MM.1S (cell line): ENCODE measurements at regions not wholly inside any gene's neighbourhood (a gene's known extent, or its start where the extent isn't known, plus 50 kb on each side); places are given as distances from the start of the nearest gene placed in this dataset.

Experiments
- DNase-seq: peaks from one replicate; pipeline ENCODE4 v3.0.0-alpha.2; 2015
- H2AFZ ChIP-seq: fragments of 300-600 bp; sonication (generic); 2 replicates; pipeline ENCODE4 v1.6.0; 2016; ENCODE audit warnings: antibody characterized with exemption, low read length
- H3F3A ChIP-seq: fragments of 300-600 bp; sonication (generic); 2 replicates; pipeline ENCODE4 v1.6.1; 2016; ENCODE audit warnings: mild to moderate bottlenecking, antibody characterized with exemption, low read length, moderate library complexity, mixed read lengths; ENCODE audit not compliant: insufficient read depth
- H3K27ac ChIP-seq: fragments of 300-600 bp; sonication (generic); 2 replicates; pipeline ENCODE4 v1.5.1; 2016; ENCODE audit warnings: mild to moderate bottlenecking, low read length
- H3K27me3 ChIP-seq: fragments of 300-600 bp; sonication (generic); replicated peaks from 2 replicates; pipeline ENCODE4 v1.6.0; 2016; ENCODE audit warnings: low read length; ENCODE audit not compliant: insufficient read depth
- H3K36me3 ChIP-seq: fragments of 300-600 bp; sonication (generic); replicated peaks from 2 replicates; pipeline ENCODE4 v1.6.1; 2016; ENCODE audit warnings: mild to moderate bottlenecking, low read length, mixed read lengths; ENCODE audit not compliant: insufficient read depth
- H3K4me1 ChIP-seq: fragments of 300-600 bp; sonication (generic); 2 replicates; pipeline ENCODE4 v1.6.1; 2016; ENCODE audit warnings: low read length, mixed read lengths
- H3K4me2 ChIP-seq: fragments of 300-600 bp; sonication (generic); 2 replicates; pipeline ENCODE4 v1.6.0; 2016; ENCODE audit warnings: low read depth, low read length
- H3K4me3 ChIP-seq: fragments of 300-600 bp; sonication (generic); 2 replicates; pipeline ENCODE4 v1.5.1; 2016; ENCODE audit warnings: low read length, mixed read lengths
- H3K79me2 ChIP-seq: fragments of 300-600 bp; sonication (generic); 2 replicates; pipeline ENCODE4 v1.6.1; 2016; ENCODE audit warnings: mixed run types, low read length, mixed read lengths
- H3K9ac ChIP-seq: fragments of 300-600 bp; sonication (generic); 2 replicates; pipeline ENCODE4 v1.6.1; 2016; ENCODE audit warnings: low read length, mixed read lengths
- H3K9me2 ChIP-seq: fragments of 300-600 bp; sonication (generic); replicated peaks from 2 replicates; pipeline ENCODE4 v1.6.1; 2016; ENCODE audit warnings: mild to moderate bottlenecking, low read length, mixed read lengths; ENCODE audit not compliant: insufficient read depth
- H3K9me3 ChIP-seq: fragments of 300-600 bp; sonication (generic); replicated peaks from 2 replicates; pipeline ENCODE4 v1.6.1; 2016; ENCODE audit warnings: mild to moderate bottlenecking, low read length, mixed read lengths; ENCODE audit not compliant: insufficient read depth
- H4K20me1 ChIP-seq: fragments of 300-600 bp; sonication (generic); 2 replicates; pipeline ENCODE4 v1.6.1; 2016; ENCODE audit warnings: mild to moderate bottlenecking, low read length, moderate library complexity, mixed read lengths; ENCODE audit not compliant: insufficient read depth
- EZH2 ChIP-seq: fragments of 300-600 bp; sonication (generic); optimal IDR thresholded peaks from 2 replicates; pipeline ENCODE3; 2017; ENCODE audit warnings: low read depth, mild to moderate bottlenecking, antibody characterized with exemption, low read length, mixed read lengths
- EZH2phosphoT487 ChIP-seq: fragments of 300-600 bp; sonication (generic); IDR thresholded peaks from 2 replicates; pipeline ENCODE4 v1.6.1; 2018; ENCODE audit warnings: antibody characterized with exemption, low read length
- TF ChIP-seq, protein P1 (sequence below): fragments of 300-600 bp; sonication (generic); IDR thresholded peaks from 2 replicates; pipeline ENCODE4 v1.5.1; 2016; ENCODE audit warnings: antibody characterized with exemption, low read length, mixed read lengths

DNA sequence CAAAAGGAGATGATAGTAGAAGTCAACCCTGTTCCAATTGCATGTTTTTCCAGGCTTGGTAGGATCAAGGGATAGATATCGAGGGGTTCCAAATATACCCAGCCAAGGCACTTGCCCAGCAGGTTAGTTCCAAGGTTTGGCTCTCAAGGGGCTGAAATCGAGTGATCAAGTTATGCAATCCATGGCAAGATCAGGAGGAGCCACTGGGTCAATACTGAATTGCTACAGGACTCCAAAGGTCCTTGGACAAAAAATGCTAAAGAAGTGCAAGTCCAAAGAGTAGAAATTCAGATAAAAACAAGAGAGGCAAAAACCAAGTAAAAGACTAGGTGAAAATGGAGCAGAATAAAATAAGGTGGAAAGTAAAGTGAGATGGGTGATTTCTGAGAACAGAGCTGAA is 179.1 kb upstream of the RFX3 start:
- no peaks in the 10 kb centered on the region for H3K27me3 ChIP-seq
- no peak overlapping the region for H3K4me3 ChIP-seq
- no peaks in the 10 kb centered on the region for H3K79me2 ChIP-seq
- DNase-seq = no peak
- H3K9ac ChIP-seq = no peak overlapping the region
- no peaks in the 10 kb centered on the region for H3K9me2 ChIP-seq
- H3K4me1 ChIP-seq = no peaks in the 10 kb centered on the region
- H4K20me1 ChIP-seq = no peaks in the 10 kb centered on the region
- TF ChIP-seq, protein P1, sequence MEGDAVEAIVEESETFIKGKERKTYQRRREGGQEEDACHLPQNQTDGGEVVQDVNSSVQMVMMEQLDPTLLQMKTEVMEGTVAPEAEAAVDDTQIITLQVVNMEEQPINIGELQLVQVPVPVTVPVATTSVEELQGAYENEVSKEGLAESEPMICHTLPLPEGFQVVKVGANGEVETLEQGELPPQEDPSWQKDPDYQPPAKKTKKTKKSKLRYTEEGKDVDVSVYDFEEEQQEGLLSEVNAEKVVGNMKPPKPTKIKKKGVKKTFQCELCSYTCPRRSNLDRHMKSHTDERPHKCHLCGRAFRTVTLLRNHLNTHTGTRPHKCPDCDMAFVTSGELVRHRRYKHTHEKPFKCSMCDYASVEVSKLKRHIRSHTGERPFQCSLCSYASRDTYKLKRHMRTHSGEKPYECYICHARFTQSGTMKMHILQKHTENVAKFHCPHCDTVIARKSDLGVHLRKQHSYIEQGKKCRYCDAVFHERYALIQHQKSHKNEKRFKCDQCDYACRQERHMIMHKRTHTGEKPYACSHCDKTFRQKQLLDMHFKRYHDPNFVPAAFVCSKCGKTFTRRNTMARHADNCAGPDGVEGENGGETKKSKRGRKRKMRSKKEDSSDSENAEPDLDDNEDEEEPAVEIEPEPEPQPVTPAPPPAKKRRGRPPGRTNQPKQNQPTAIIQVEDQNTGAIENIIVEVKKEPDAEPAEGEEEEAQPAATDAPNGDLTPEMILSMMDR = no peak
- TF ChIP-seq EZH2 (no peak), EZH2phosphoT487 (no peak)
- H3K36me3 ChIP-seq = no peaks in the 10 kb centered on the region
- no peak overlapping the region for H2AFZ ChIP-seq
- no peak overlapping the region for H3K27ac ChIP-seq
- H3F3A ChIP-seq = no peaks in the 10 kb centered on the region
- no peak overlapping the region for H3K4me2 ChIP-seq
- no peaks in the 10 kb centered on the region for H3K9me3 ChIP-seq

DNA sequence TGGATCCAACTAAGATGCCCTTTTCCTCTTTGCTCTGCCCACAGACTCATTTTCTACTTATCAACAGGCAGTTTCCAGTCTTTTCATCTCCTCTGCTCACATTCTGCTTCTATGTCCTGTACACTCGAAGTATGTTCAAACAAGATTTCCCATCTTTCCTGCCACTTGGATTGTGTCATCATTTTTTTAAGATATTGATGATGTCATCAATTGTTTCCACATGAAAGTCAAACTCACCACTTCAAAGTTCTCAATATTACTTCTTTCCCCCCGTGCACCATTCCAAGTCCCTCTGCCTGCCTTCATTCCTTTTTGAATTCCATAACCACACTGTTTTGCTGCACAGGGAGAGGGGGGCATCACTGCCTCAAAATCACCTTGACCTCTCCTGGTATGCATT is 175.0 kb upstream of the RFX3 start:
- no peaks in the 10 kb centered on the region for H3K79me2 ChIP-seq
- H3K27me3 ChIP-seq = no peaks in the 10 kb centered on the region
- DNase-seq = no peak
- no peaks in the 10 kb centered on the region for H3K9me3 ChIP-seq
- H3K9ac ChIP-seq = no peak overlapping the region
- no peak overlapping the region for H2AFZ ChIP-seq
- no peaks in the 10 kb centered on the region for H3F3A ChIP-seq
- no peaks in the 10 kb centered on the region for H4K20me1 ChIP-seq
- no peaks in the 10 kb centered on the region for H3K9me2 ChIP-seq
- H3K27ac ChIP-seq = no peak overlapping the region
- no peak overlapping the region for H3K4me3 ChIP-seq
- no peak for TF ChIP-seq EZH2phosphoT487
- TF ChIP-seq, protein P1 = no peak
- no peak for TF ChIP-seq EZH2
- no peaks in the 10 kb centered on the region for H3K4me1 ChIP-seq
- H3K4me2 ChIP-seq = no peak overlapping the region
- H3K36me3 ChIP-seq = no peaks in the 10 kb centered on the region

DNA sequence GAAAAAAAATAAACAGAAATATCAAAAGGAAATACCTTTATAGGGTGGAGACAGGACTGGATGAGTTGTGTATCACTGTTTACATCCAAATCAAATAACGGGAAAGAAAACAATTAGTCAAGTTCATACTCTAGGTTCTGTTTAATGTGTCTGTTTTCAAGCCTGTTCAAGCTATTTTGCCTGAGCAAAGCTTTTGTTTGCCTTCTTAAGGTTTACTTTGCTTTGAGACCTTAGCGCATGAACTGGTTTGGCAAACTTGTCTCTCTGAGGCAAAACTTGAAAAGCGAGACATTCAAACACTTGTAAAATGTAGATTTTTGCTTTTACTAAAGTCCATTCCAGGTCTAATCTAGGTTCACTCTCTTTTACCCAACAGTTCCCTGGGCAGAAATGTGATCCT is 174.1 kb upstream of the RFX3 start:
- Histone ChIP-seq H3K79me2 (no peaks in the 10 kb centered on the region), H3K4me3 (no peak overlapping the region), H3K27me3 (no peaks in the 10 kb centered on the region)

More for the DNA sequence above, 174.1 kb upstream of the RFX3 start:
- Histone ChIP-seq H4K20me1 (no peaks in the 10 kb centered on the region), H3K9me3 (no peaks in the 10 kb centered on the region), H3K27ac (no peak overlapping the region), H3K4me2 (no peak overlapping the region), H2AFZ (no peak overlapping the region), H3K9ac (no peak overlapping the region), H3K36me3 (no peaks in the 10 kb centered on the region), H3K9me2 (no peaks in the 10 kb centered on the region), H3K4me1 (no peaks in the 10 kb centered on the region), H3F3A (no peaks in the 10 kb centered on the region)
- DNase-seq = no peak
- TF ChIP-seq EZH2 (no peak), EZH2phosphoT487 (no peak)
- TF ChIP-seq, protein P1 = no peak
